Pancreas (tissue), 10 donors: ENCODE measurements at regions not wholly inside any gene's neighbourhood (a gene's known extent, or its start where the extent isn't known, plus 50 kb on each side); places are given as distances from the start of the nearest gene placed in this dataset.

Source experiments
- ATAC-seq, 4 donors: fragments of 200-7000 bp; cut with Tn5 transposase; one replicate each; pipeline versions ENCODE4 v1.8.0 to v1.9.1; 2020; ENCODE audit warnings: mild to moderate bottlenecking in 4 of 4, moderate library complexity in 4 of 4
- DNase-seq, 6 donors: peaks; one replicate each; pipeline ENCODE4 v3.0.0-alpha.2; 2020
- FAIRE-seq: peaks from 2 replicates; lab custom pipeline; 2012; peaks lifted over from hg19 to GRCh38; lab: Jason Lieb, UNC
- H3K27ac ChIP-seq, 4 donors: fragments of 200-600 bp; sonication (generic); 1 replicate in 3 of 4; 2 replicates in 1 of 4; pipeline versions ENCODE4 v1.5.0 to v1.8.0; 2020
- H3K27me3 ChIP-seq, 4 donors: fragments of 200-600 bp; one replicate each; pipeline ENCODE4 v1.8.0; 2021
- H3K36me3 ChIP-seq, 3 donors: fragments of 200-600 bp; sonication (generic) in 1 of 3; one replicate each; pipeline versions ENCODE4 v1.5.0 to v1.8.0; 2020 to 2021
- H3K4me1 ChIP-seq, 3 donors: fragments of 200-600 bp; one replicate each; pipeline ENCODE4 v1.8.0; 2021
- H3K4me3 ChIP-seq, 4 donors: fragments of 200-600 bp; sonication (generic) in 2 of 4; one replicate each; pipeline versions ENCODE4 v1.5.0 to v1.8.0; 2020 to 2021
- H3K9me3 ChIP-seq, 4 donors: fragments of 200-600 bp; one replicate each; pipeline ENCODE4 v1.8.0; 2021
- whole genome bisulfite sequencing, 2 donors: extraction: QIAGEN DNeasy Blood & Tissue Kit; methylation state at CpG; one replicate each; pipeline ENCODE4 v1.1.7; 2013; 5-methylcytosine and 5-hydroxymethylcytosine counted together
- intact Hi-C, 3 donors: fragments of 100-400 bp; cut with DNase I; formaldehyde crosslinking; loops; one replicate each; pipeline versions ENCODE4 v1.11.1 to v1.14.2; 2022
- TF ChIP-seq, protein P1 (sequence below), 4 donors: fragments of 200-600 bp; sonication (generic) in 3 of 4; IDR thresholded peaks; one replicate each; pipeline versions ENCODE4 v1.5.0 to v1.8.0; 2021; ENCODE audit warnings: antibody characterized with exemption in 4 of 4
- donor health status: healthy with polysubstance abuse.
- donor health status: DM: no; HTN: no; CAD: no; lungs with moderate emphysema.
- donor health status: DM: no; HTN: no; CAD: no.
- donor health status: control.
- donor health status: control.
- donor health status: Bipolar disorder and iron deficiency.
- donor health status: DM: yes; HTN: yes; CAD: no.
- donor health status: DM: no; HTN: no; CAD: no.
- donor health status: DM: no; HTN: no; CAD: no.
- donor health status: DM: yes; HTN: yes; CAD: no.

DNA sequence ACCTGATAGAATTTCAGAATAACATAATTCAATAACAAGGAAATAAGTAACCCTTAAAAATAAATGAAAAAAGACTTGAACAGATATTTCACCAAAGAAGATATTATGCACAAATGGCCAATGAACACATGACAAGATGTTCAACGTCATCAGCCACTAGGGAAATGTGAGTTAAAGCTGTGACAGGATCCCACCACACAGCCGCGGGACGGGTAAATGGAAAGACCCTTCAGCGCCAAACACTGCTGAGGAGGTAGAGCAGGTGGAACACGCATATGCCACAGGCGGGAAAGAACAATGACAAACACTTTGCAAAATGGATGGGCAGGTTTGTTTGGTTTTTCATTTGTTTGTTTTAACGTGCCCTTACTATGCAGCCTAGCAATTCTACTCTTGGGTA, 86.1 kb upstream of the RNF32 start:
- DNase-seq (no peak), ATAC-seq (no peak)
- TF ChIP-seq, protein P1, sequence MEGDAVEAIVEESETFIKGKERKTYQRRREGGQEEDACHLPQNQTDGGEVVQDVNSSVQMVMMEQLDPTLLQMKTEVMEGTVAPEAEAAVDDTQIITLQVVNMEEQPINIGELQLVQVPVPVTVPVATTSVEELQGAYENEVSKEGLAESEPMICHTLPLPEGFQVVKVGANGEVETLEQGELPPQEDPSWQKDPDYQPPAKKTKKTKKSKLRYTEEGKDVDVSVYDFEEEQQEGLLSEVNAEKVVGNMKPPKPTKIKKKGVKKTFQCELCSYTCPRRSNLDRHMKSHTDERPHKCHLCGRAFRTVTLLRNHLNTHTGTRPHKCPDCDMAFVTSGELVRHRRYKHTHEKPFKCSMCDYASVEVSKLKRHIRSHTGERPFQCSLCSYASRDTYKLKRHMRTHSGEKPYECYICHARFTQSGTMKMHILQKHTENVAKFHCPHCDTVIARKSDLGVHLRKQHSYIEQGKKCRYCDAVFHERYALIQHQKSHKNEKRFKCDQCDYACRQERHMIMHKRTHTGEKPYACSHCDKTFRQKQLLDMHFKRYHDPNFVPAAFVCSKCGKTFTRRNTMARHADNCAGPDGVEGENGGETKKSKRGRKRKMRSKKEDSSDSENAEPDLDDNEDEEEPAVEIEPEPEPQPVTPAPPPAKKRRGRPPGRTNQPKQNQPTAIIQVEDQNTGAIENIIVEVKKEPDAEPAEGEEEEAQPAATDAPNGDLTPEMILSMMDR (IDR thresholded peaks at IDR 0.05), result no peak

DNA sequence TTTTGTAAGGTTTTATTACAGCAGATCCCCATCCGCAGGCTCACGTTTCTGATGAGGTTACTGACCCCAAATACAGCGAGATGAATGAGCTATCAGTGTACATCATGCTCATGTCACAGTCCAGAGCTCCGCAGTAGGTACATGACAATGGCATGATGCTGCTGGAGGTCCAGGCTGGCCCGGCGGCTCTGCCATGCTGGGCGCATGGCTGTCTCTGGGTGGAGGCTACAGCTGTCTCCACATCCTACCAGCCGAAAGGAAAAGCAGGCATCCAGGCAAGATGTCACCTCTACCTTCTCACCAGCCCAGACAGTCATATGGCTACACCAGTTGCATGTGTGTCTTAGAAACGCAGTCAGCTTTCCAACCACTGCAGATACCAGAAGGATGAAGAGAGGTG, 90.9 kb upstream of the RNF32 start:
- H3K27ac ChIP-seq, result no peak overlapping the region
- TF ChIP-seq, protein P1 (IDR thresholded peaks at IDR 0.05), result no peak
- no peaks in the 10 kb centered on the region for H3K4me1 ChIP-seq
- no peaks in the 10 kb centered on the region for H3K36me3 ChIP-seq
- H3K27me3 ChIP-seq, result no peaks in the 10 kb centered on the region
- ATAC-seq (no peak), DNase-seq (no peak), FAIRE-seq (no peak)
- WGBS, 2 donors, result 89 to 92% methylated on average over 9 of the region's 9 CpGs
- no peak overlapping the region for H3K4me3 ChIP-seq
- no peaks in the 10 kb centered on the region for H3K9me3 ChIP-seq
- intact Hi-C loops, result no loop called here

More for the DNA sequence above, 86.1 kb upstream of the RNF32 start:
- 87 to 88% methylated on average over 8 of the region's 8 CpGs for WGBS, 2 donors
- FAIRE-seq, result no peak
- intact Hi-C loops, result no loop called here
- no peaks in the 10 kb centered on the region for H3K9me3 ChIP-seq
- no peak overlapping the region for H3K27ac ChIP-seq
- no peak overlapping the region for H3K4me3 ChIP-seq
- H3K36me3 ChIP-seq, result no peaks in the 10 kb centered on the region
- H3K27me3 ChIP-seq, result no peaks in the 10 kb centered on the region
- H3K4me1 ChIP-seq, result no peaks in the 10 kb centered on the region

DNA sequence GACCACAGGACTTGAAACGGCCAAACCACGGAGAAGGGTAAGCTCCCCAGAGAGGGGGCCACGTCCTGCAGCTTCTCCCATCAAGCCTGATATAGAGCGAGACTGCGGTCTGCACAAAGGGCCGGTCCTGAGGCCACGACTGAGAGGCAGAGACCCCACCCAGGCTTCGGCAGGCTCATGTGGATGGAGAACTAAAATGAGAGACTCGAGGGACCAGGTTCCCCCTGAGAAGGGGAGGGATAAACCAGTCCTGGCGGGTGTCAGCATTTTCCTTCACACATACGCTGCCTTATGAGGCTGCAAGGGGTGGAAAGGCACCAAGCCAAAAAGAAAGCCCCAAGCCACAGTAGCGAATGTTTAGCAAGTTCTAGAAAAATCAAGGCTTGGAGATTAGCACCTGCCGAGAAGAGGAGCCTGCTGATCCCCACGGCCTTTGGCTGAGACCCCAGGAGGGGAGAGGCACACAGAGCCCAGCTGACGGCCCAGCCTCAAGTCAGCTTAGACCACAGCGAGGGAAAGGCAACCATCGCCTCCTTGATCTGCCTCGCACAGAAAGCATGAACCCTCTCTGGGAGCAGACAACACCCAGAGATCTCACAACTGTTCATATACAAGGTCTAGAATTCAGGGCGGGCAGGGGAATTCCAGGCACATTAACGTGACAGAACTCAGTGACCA, 92.6 kb upstream of the RNF32 start:
- 80 to 87% methylated on average over 20 of the region's 20 CpGs for WGBS, 2 donors
- H3K27ac ChIP-seq, result no peak overlapping the region
- no peak overlapping the region for H3K4me3 ChIP-seq
- H3K9me3 ChIP-seq, result no peaks in the 10 kb centered on the region
- DNase-seq (no peak), FAIRE-seq (no peak), ATAC-seq (no peak)
- TF ChIP-seq, protein P1 (IDR thresholded peaks at IDR 0.05), result no peak
- no peaks in the 10 kb centered on the region for H3K27me3 ChIP-seq
- H3K4me1 ChIP-seq, result no peaks in the 10 kb centered on the region
- H3K36me3 ChIP-seq, result no peaks in the 10 kb centered on the region
- intact Hi-C loops, result no loop called here

DNA sequence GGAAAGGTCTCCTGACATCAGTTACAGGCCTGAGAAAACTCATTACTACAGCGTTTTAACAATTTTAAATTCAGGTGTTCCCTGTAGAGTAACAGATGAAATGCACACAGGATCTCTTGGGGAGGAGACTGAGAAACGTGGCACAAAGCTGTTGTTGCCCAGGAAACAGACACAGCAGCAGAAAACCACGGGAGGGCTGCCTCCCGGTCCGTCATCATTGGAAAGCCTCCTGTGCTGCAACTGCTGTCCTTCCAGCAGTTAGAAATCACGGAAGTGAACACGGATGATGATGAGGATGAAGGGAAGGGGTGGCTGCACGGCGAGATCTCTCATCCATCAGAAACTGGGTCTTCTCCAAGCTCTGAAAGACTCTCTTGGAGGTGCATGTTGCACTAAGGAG, 94.6 kb upstream of the RNF32 start:
- H3K4me1 ChIP-seq, result no peaks in the 10 kb centered on the region
- no peak for DNase-seq

More for the DNA sequence above, 94.6 kb upstream of the RNF32 start:
- H3K36me3 ChIP-seq, result no peaks in the 10 kb centered on the region
- no peak overlapping the region for H3K4me3 ChIP-seq
- TF ChIP-seq, protein P1 (IDR thresholded peaks at IDR 0.05), result no peak
- no peak overlapping the region for H3K27ac ChIP-seq
- intact Hi-C loops, result no loop called here
- no peak for FAIRE-seq
- peak in 1 of 4 donors; percentile 35 for ATAC-seq
- no peaks in the 10 kb centered on the region for H3K27me3 ChIP-seq
- no peaks in the 10 kb centered on the region for H3K9me3 ChIP-seq
- 75 to 85% methylated on average over 9 of the region's 9 CpGs for WGBS, 2 donors
